Ramos (cell line): ENCODE measurements at regions not wholly inside any gene's neighbourhood (a gene's known extent, or its start where the extent isn't known, plus 50 kb on each side); places are given as distances from the start of the nearest gene placed in this dataset.

Source experiments
- in situ Hi-C: fragments of 300-500 bp; cut with MboI; formaldehyde crosslinking; loops from one replicate; pipeline ENCODE4 v1.14.3; 2022; ENCODE audit warnings: low sequenced_read_pairs; ENCODE audit not compliant: unreplicated experiment

DNA sequence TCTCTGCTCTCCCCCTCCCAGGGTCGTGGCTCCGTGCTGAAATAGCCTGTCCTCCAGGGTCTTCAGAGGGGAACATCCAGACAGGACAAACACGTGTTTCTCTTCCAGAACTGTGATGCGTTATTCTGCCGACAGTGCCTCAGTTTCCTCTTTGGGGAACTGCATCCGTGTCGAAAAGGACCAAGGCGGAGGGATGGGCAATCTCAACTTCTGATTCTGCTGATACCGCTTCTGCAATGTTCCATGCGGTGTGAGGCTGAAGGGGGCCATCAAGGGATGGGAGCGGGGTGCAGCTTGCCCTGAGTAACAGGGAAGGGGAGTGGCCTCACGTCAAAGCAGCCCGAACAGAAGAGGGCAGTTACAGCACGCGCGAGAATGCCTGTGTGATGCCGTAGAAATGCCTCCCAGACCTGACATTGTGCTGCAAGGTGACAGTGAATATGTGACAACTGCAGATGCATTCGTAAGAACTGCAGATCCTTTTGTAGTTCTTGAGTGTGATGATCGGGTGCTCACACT lies 275.7 kb downstream of the SHQ1 start:
- in situ Hi-C loops = no loop called here

GRCh38 chr3:72571638-72572114 lies 276.6 kb downstream of the SHQ1 start:
- in situ Hi-C loops = no loop called here

DNA sequence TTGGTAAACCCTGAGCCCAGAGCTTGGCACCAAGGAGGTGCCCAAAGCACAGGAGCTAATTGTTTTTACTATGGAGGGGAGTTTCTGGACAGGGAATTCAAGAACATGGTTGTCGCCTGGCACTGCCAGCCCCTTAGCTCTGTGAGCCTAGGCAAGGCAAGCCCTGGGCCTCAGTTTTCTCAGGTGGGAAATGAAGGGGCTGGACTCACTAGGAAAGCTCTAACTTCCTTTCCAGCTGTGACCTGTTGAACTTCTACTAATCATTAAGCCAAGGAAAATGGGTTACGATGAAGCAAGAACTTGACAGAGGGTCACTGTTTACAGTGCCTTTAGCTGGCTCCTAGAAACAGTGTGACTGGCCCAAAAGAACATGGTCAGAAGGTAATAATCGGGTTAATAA lies 277.2 kb downstream of the SHQ1 start:
- in situ Hi-C loops = no loop called here

DNA sequence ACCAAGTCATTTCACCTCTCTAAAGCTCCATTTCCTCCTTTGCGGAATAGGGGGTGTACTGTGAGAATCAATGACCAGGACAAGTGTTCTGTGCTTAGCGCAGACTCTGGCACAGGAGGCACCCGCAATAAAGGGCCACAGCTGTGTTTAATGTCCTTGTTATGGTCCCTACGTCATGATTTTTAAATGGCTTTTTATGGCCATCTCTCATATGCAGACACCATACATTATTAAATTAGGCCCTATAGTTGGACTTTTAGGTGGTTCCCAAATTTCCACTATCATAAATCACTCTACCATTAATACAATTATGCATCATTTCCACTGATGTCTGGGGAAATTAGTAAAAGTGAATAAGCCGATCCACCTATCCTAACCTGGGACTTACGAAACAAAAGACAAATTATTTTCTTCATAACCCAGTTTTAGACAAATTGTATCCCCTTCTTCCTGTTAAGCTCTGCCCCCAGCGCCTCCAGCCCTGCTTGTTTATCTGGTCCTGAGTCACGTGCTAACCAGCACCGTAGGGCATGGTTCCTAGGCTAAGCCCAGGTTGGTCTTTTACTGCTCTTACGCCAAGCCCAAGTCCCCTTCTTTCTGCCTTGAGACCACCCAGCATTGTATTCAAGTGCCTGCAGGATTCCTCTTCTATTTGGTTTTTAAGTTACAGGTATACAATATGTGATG lies 278.3 kb downstream of the SHQ1 start:
- in situ Hi-C loops = no loop called here

DNA sequence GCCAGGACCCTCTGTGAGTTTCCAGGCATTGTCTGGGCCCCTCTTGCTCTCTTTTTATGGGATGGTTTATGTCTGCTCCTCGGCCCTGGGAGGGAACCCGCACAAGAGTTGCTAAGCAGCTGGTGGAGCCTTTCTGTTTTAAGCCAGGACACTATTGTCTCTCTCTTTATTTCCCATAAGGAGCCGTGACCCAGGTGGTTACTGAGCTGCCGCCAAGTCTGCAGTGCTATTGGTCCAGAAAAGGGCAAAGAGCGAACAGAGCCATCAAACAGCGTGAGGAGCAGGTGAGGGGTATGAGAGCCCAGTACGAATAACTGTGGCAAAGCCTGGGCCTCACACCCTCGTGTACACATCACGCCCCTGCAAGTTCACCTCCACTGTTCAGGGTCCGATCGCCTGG lies 280.2 kb downstream of the SHQ1 start:
- in situ Hi-C loops = no loop called here

GRCh38 chr3:72567474-72567873 lies 280.8 kb downstream of the SHQ1 start:
- in situ Hi-C loops = no loop called here

DNA sequence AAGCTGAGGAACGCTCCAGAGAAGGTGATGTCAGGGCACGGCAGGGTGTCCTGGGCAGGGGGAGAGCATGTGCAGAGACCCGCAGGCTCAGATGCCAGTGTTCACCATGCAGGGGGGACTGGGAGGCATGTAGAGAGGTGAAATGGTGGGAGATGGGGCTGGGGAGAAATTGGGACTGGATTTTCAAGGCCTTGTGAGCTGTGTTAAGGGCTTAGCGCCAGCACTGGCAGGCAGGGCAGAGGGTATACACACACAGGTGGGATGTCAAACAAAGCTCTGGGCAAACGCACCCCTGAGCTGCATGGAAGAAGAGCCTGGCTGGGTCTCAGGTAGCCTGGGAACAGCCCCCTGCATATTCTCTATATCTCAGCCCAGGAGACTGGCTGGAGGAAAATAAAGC lies 282.7 kb downstream of the SHQ1 start:
- in situ Hi-C loops = no loop called here

GRCh38 chr3:72563690-72564370 lies 284.4 kb downstream of the SHQ1 start:
- in situ Hi-C loops = no loop called here

DNA sequence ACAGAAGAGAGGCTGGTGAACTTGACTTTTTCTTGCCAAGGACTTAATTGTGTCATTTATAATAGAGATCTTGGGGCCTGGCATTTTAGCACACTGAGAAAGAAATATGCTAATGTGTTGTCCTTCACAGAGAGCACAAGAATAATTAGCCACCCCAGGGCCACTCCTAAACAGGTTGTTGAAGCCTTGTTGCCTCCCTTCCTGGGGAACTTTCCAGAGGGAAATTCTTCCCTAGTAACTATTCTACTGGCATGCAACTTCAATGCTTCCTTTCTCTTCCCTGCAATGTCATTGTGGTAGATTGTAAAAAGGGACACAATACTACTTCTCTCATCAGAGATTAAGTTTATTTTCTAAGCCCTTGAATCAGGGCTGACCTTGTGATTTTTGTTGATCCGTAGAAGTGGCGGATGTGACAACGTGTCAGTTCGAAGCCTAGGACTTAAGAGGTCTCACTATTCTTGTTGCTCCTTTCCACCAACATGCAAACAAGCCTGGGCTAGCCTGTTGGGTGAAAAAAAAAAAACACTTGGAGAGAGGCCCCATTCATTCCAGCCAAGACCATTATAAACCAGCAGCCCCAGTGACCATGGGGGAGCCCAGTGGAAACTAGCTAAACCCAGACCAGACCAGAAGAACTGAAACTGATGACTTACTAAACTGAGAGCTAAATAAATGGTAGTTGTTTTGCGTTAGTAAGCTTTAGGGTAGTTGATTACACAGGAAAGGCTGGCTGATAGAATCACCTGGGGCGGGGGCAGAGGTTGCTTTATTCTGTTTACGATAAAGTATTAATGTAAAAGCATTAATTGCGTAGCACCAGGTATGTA lies 287.2 kb downstream of the SHQ1 start:
- in situ Hi-C loops = no loop called here

- in situ Hi-C loops = no loop called here
These were observed 288.9 kb downstream of the SHQ1 start for GRCh38 chr3:72559385-72559784.

DNA sequence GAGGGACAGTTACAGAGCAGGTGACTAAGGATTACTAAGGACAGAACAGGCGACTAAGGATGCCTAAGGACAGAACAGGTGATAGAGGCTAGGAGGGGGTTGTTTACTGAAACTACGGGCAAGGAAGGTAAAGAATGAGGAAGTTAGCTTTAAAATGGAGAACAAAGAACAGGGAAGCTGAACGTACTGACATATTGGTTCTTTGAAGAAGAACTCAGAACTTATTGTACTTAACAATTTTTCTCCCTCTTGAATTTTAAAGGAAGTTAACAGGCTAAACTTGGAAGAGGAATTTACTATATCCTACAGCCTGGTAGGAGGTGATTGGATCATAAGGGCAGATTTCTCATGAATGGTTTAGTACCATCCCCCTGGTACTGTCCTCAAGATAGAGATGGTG lies 290.2 kb downstream of the SHQ1 start:
- in situ Hi-C loops = no loop called here

- in situ Hi-C loops = no loop called here
These were observed 292.5 kb downstream of the SHQ1 start for GRCh38 chr3:72555714-72556113.

DNA sequence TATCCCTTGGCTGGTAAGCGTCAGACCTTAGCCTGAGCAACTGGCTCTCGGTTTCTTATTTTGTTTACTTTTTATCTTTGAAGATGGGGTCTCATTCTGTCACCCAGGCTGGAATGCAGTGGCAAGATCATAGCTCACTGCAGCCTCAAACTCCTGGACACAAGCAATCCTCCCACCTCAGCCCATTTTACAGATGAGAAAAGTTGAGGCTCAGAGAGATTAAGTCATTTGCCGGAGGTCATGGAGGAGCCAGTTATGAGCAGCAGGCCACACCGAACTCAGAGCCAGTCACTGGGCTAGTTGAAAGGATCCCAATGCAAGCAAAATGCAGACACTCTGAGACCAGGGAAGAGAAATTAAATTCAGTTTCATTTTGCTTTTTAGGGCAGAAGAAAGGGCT lies 293.6 kb downstream of the SHQ1 start:
- in situ Hi-C loops = no loop called here

GRCh38 chr3:72553298-72553697 lies 294.9 kb downstream of the SHQ1 start:
- in situ Hi-C loops = no loop called here

DNA sequence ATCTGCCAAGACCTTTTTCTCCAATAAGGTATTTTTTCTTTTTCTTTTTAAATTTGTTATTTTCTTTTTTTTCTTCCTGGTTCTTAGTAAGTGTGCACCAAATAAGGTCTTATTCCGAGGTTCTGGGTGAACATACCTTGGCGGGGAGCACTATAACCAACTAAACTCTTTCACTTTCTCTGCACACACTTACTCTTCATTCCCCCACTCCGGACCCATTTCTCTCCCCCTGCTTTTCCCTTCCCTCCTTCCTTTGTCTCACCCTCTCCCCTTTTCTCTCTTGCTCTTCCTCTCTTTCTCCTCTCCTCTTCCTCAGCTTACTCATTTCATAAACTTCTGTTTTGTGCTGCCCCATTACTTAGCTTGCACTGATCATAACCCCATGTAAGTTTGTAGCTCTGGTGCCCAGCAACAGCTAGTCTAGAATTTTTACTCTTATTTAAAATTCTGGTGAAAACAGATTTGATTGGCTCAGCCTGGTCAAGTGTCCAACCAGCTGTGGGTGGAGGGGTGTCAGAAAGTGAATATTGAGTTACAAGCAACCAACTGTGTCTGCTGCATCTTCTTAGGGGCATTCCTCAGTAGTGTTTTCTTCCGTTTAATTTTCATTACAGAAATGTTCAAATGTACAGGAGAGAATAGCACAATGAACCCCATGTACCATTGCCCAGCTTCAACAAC lies 297.5 kb downstream of the SHQ1 start:
- in situ Hi-C loops = no loop called here

- in situ Hi-C loops = no loop called here
These were observed 298.3 kb downstream of the SHQ1 start for GRCh38 chr3:72549761-72550581.

DNA sequence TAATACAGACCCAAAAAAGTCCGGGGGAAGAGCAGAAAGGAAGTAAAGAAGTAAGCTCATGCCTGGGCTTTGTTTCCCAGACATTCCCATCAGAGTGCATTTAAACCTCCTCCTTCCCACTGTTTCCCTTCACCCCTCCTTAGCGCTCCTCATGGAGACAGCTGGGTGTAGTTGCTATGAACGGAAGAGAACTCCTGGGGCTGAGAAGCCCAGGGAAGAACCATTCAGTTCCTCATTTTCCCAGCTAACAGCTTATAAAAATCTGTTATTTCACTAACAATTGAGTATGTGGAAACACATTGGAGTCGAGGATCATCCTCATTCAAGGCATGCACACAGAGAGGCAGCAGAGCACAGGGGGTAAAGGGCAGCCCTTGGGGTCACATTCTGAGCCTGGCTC lies 299.3 kb downstream of the SHQ1 start:
- in situ Hi-C loops = no loop called here

- in situ Hi-C loops = no loop called here
These were observed 299.8 kb downstream of the SHQ1 start for GRCh38 chr3:72548461-72548860.

- in situ Hi-C loops = no loop called here
These were observed 301.1 kb downstream of the SHQ1 start for GRCh38 chr3:72547183-72547582.

GRCh38 chr3:72544239-72544638 lies 304.0 kb downstream of the SHQ1 start:
- in situ Hi-C loops = no loop called here
